Spleen (tissue), 7 donors: ENCODE measurements at regions not wholly inside any gene's neighbourhood (a gene's known extent, or its start where the extent isn't known, plus 50 kb on each side); places are given as distances from the start of the nearest gene placed in this dataset.

Experiments used
- POLR2AphosphoS5 ChIP-seq, 3 donors: sonication (generic); formaldehyde crosslinking; IDR thresholded peaks; one replicate each; pipeline ENCODE4 v1.5.1; 2017; ENCODE audit warnings: antibody characterized with exemption in 3 of 3
- TF ChIP-seq, protein P1 (sequence below), 11 experiments: fragments of 200-600 bp in 7 of 11; fragments of 450-650 bp in 4 of 11; sonication (generic) in 4 of 11; IDR thresholded peaks in 8 of 11; conservative IDR thresholded peaks in 3 of 11; 1 replicate in 7 of 11; 2 replicates in 4 of 11; pipeline versions ENCODE4 v1.4.0 to v1.8.0; 2016 to 2021; ENCODE audit warnings: antibody characterized with exemption in 11 of 11, inconsistent platforms in 4 of 11, mild to moderate bottlenecking in 1 of 11
- donor health status: DM: no; HTN: no; CAD: no; lungs with moderate emphysema.
- donor health status: DM: no; HTN: no; CAD: no.
- donor health status: DM: no; HTN: no; CAD: no.

DNA sequence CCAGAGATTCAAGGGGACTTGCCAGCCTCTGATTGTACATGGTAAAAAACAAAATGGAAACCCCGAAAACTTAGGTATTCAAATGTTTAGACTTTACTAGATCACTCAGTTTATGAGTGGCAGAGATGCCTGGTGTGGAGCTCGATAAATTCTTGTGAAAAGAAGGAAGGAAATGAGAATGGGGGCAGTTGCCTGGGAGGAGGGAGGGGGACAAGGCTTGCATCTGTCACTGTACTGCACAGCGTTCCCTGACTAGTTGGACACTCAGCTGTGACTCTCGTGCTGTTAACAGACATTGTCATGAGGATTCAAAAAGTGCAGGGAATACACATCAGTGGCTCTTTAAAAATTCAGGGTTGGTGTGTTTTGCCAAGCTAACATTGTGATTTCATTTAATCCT is 232.9 kb downstream of the ZIC5 start:
- TF ChIP-seq, protein P1, sequence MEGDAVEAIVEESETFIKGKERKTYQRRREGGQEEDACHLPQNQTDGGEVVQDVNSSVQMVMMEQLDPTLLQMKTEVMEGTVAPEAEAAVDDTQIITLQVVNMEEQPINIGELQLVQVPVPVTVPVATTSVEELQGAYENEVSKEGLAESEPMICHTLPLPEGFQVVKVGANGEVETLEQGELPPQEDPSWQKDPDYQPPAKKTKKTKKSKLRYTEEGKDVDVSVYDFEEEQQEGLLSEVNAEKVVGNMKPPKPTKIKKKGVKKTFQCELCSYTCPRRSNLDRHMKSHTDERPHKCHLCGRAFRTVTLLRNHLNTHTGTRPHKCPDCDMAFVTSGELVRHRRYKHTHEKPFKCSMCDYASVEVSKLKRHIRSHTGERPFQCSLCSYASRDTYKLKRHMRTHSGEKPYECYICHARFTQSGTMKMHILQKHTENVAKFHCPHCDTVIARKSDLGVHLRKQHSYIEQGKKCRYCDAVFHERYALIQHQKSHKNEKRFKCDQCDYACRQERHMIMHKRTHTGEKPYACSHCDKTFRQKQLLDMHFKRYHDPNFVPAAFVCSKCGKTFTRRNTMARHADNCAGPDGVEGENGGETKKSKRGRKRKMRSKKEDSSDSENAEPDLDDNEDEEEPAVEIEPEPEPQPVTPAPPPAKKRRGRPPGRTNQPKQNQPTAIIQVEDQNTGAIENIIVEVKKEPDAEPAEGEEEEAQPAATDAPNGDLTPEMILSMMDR (IDR thresholded peaks at IDR 0.05 in 8 of 11, conservative IDR thresholded peaks at IDR 0.05 in 3 of 11): no peak
- no peak for TF ChIP-seq POLR2AphosphoS5 (IDR thresholded peaks at IDR 0.05)
